Endothelial cell of umbilical vein (primary cell): ENCODE measurements at regions not wholly inside any gene's neighbourhood (a gene's known extent, or its start where the extent isn't known, plus 50 kb on each side); places are given as distances from the start of the nearest gene placed in this dataset.

Experiments used
- BruUV-seq: library from RNA; stranded (reverse); fragments of 400-500 nt; replicated peaks from 2 replicates; lab custom pipeline; 2021; lab: Mats Ljungman, UMichigan
- CTCF ChIA-PET: fragments of 300-600, 350-600 bp; sonication (Branson Sonifier 250); formaldehyde crosslinking; loops from one replicate; lab custom pipeline; 2021; ENCODE audit warnings: antibody characterized with exemption, inconsistent platforms; lab: Charles Lee
- POLR2A ChIA-PET: fragments of 300-600, 350-600 bp; sonication (Branson Sonifier 250); formaldehyde crosslinking; loops from one replicate; lab custom pipeline; 2021; ENCODE audit warnings: antibody characterized with exemption, inconsistent platforms; lab: Charles Lee
- DNase-seq: peaks from one replicate; pipeline ENCODE4 v3.0.0-alpha.2; 2011; ENCODE audit warnings: low read depth, low spot score
- FAIRE-seq: peaks from 2 replicates; lab custom pipeline; 2011; peaks lifted over from hg19 to GRCh38; lab: Jason Lieb, UNC
- H2AFZ ChIP-seq: 2 replicates; pipeline ENCODE4 v1.6.0; 2012; ENCODE audit warnings: low read depth, low read length, control low read depth, inconsistent platforms
- H3K27ac ChIP-seq: 2 replicates; pipeline ENCODE4 v1.5.1; 2011; ENCODE audit warnings: low read depth, mild to moderate bottlenecking, control low read depth, low read length, moderate library complexity; ENCODE audit not compliant: insufficient read depth
- H3K27me3 ChIP-seq, 2 experiments: 2 replicates each; pipeline versions ENCODE4 v1.6.0 to v1.6.1; 2011; ENCODE audit warnings: low read length in 2 of 2, mixed read lengths in 1 of 2; ENCODE audit not compliant: control insufficient read depth in 2 of 2, insufficient read depth in 2 of 2
- H3K36me3 ChIP-seq, 2 experiments: 2 replicates in 1 of 2; 3 replicates in 1 of 2; pipeline ENCODE4 v1.5.1; 2011; ENCODE audit warnings: low read length in 2 of 2, mild to moderate bottlenecking in 1 of 2, moderate library complexity in 1 of 2; ENCODE audit not compliant: control insufficient read depth in 2 of 2, insufficient read depth in 2 of 2; ENCODE audit errors: extremely low read depth in 1 of 2
- H3K4me1 ChIP-seq: 3 replicates; pipeline ENCODE4 v1.5.1; 2011; ENCODE audit warnings: mild to moderate bottlenecking, low read length; ENCODE audit not compliant: control insufficient read depth, insufficient read depth; ENCODE audit errors: extremely low read depth
- H3K4me2 ChIP-seq: 2 replicates; pipeline ENCODE4 v1.6.1; 2011; ENCODE audit warnings: low read length, control low read depth, mixed read lengths; ENCODE audit not compliant: insufficient read depth
- H3K4me3 ChIP-seq, 3 experiments: fragments of 200-600 bp in 1 of 3; sonication (generic), shearing (Covaris generic) in 1 of 3; replicated peaks in 1 of 3; 2 replicates each; pipeline ENCODE4 v1.5.1; 2011 to 2016; ENCODE audit warnings: control low read depth in 3 of 3, low read length in 3 of 3, mild to moderate bottlenecking in 2 of 3, inconsistent platforms in 1 of 3, low read depth in 1 of 3, moderate library complexity in 1 of 3; ENCODE audit not compliant: insufficient read depth in 1 of 3
- H3K79me2 ChIP-seq: 2 replicates; pipeline ENCODE4 v1.6.0; 2012; ENCODE audit warnings: low read length, inconsistent platforms; ENCODE audit not compliant: control insufficient read depth, insufficient read depth
- H3K9ac ChIP-seq: replicated peaks from 2 replicates; pipeline ENCODE3; 2011; ENCODE audit warnings: low read length, control low read depth; ENCODE audit not compliant: insufficient read depth; ENCODE audit errors: extremely low read depth
- H3K9me1 ChIP-seq: replicated peaks from 3 replicates; pipeline ENCODE4 v1.6.0; 2011; ENCODE audit warnings: mild to moderate bottlenecking, low read length; ENCODE audit not compliant: control insufficient read depth, insufficient read depth; ENCODE audit errors: extremely low read depth
- H3K9me3 ChIP-seq: replicated peaks from 2 replicates; pipeline ENCODE4 v1.5.1; 2012; ENCODE audit warnings: low read length, inconsistent platforms; ENCODE audit not compliant: control insufficient read depth, insufficient read depth
- H4K20me1 ChIP-seq: replicated peaks from 2 replicates; pipeline ENCODE3; 2011; ENCODE audit warnings: mild to moderate bottlenecking, low read length; ENCODE audit not compliant: control insufficient read depth, insufficient read depth; ENCODE audit errors: extremely low read depth
- EZH2 ChIP-seq: IDR thresholded peaks from 2 replicates; pipeline ENCODE4 v1.6.1; 2012; ENCODE audit warnings: borderline replicate concordance, low read depth, mild to moderate bottlenecking, moderate library complexity, low read length, inconsistent platforms; ENCODE audit not compliant: severe bottlenecking
- JUN ChIP-seq: IDR thresholded peaks from 2 replicates; pipeline ENCODE4 v1.6.1; 2011; ENCODE audit warnings: borderline replicate concordance, low read depth; ENCODE audit not compliant: insufficient read length, insufficient read depth
- MYC ChIP-seq: IDR thresholded peaks from one replicate; pipeline ENCODE4 v1.6.1; 2011; ENCODE audit warnings: mild to moderate bottlenecking, low read depth, low read length
- POLR2A ChIP-seq: IDR thresholded peaks from 2 replicates; pipeline ENCODE4 v1.6.1; 2012; ENCODE audit warnings: low read depth, mild to moderate bottlenecking, control low read depth, low read length
- dilution Hi-C: fragments of 300-500 bp; cut with MboI; formaldehyde crosslinking; loops from one replicate; pipeline ENCODE4 v1.15.0; 2019; ENCODE audit warnings: low sequenced_read_pairs; ENCODE audit not compliant: extremely low pct_ligation_motif_present
- intact Hi-C: fragments of 100-400 bp; cut with micrococcal nuclease; formaldehyde crosslinking; loops from one replicate; pipeline ENCODE4 v1.10.0; 2022
- TF ChIP-seq, protein P1 (sequence below), 2 donors: IDR thresholded peaks; 1 replicate in 1 of 2; 2 replicates in 1 of 2; pipeline ENCODE4 v1.5.1; 2011; ENCODE audit warnings: low read length in 2 of 2, mild to moderate bottlenecking in 2 of 2, moderate library complexity in 2 of 2, control low read depth in 1 of 2, inconsistent platforms in 1 of 2, low read depth in 1 of 2; ENCODE audit not compliant: insufficient read depth in 1 of 2; ENCODE audit errors: extremely low read depth in 1 of 2
- TF ChIP-seq, protein P2 (sequence below): IDR thresholded peaks from 2 replicates; pipeline ENCODE4 v1.6.1; 2011; ENCODE audit not compliant: insufficient read depth, insufficient read length

- no TSS peak for BruUV-seq
- no peak overlapping the region for H2AFZ ChIP-seq
- no peaks in the 10 kb centered on the region for H3K79me2 ChIP-seq
- no peak for FAIRE-seq
- H3K9ac ChIP-seq: no peak overlapping the region
- H3K9me3 ChIP-seq: no peaks in the 10 kb centered on the region
- intact Hi-C loops: no loop called here
- dilution Hi-C loops: no loop called here
- H3K36me3 ChIP-seq: no peaks in the 10 kb centered on the region
- POLR2A ChIA-PET: no interaction called here
- no peak overlapping the region for H3K27ac ChIP-seq
- H3K4me1 ChIP-seq: no peaks in the 10 kb centered on the region
- DNase-seq: no peak
- no peaks in the 10 kb centered on the region for H3K9me1 ChIP-seq
- H3K4me2 ChIP-seq: no peak overlapping the region
- no peak overlapping the region for H3K4me3 ChIP-seq
- TF ChIP-seq MYC (no peak), EZH2 (no peak), POLR2A (no peak), JUN (no peak)
- TF ChIP-seq, protein P1, sequence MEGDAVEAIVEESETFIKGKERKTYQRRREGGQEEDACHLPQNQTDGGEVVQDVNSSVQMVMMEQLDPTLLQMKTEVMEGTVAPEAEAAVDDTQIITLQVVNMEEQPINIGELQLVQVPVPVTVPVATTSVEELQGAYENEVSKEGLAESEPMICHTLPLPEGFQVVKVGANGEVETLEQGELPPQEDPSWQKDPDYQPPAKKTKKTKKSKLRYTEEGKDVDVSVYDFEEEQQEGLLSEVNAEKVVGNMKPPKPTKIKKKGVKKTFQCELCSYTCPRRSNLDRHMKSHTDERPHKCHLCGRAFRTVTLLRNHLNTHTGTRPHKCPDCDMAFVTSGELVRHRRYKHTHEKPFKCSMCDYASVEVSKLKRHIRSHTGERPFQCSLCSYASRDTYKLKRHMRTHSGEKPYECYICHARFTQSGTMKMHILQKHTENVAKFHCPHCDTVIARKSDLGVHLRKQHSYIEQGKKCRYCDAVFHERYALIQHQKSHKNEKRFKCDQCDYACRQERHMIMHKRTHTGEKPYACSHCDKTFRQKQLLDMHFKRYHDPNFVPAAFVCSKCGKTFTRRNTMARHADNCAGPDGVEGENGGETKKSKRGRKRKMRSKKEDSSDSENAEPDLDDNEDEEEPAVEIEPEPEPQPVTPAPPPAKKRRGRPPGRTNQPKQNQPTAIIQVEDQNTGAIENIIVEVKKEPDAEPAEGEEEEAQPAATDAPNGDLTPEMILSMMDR (IDR thresholded peaks at IDR 0.05; ENCODE audit: extremely low read depth in 1 of 2, insufficient read depth in 1 of 2, low read depth in 1 of 2, low read length in 2 of 2): no peak
- TF ChIP-seq, protein P2, sequence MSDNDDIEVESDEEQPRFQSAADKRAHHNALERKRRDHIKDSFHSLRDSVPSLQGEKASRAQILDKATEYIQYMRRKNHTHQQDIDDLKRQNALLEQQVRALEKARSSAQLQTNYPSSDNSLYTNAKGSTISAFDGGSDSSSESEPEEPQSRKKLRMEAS: no peak
- H3K27me3 ChIP-seq: no peaks in the 10 kb centered on the region
- CTCF ChIA-PET: interaction anchor here (0.6 kb wide), 1 partner anchor 142 kb away, joined by 3 read pairs; no protein-coding TSS in a partner anchor
- no peaks in the 10 kb centered on the region for H4K20me1 ChIP-seq
These were observed 198.6 kb upstream of the DAB2 start for GRCh38 chr5:39623291-39623865.
